Body of pancreas (tissue), 4 donors: ENCODE measurements at regions not wholly inside any gene's neighbourhood (a gene's known extent, or its start where the extent isn't known, plus 50 kb on each side); places are given as distances from the start of the nearest gene placed in this dataset.

Experiments
- POLR2A ChIP-seq, 3 donors: fragments of 450-650 bp; IDR thresholded peaks; one replicate each; pipeline ENCODE4 v1.6.1; 2016; ENCODE audit warnings: antibody characterized with exemption in 3 of 3, mild to moderate bottlenecking in 2 of 3
- TF ChIP-seq, protein P1 (sequence below), 7 experiments: fragments of 450-650 bp in 4 of 7; fragments of 200-600 bp in 3 of 7; sonication (generic) in 3 of 7; IDR thresholded peaks; one replicate each; pipeline ENCODE4 v1.5.1; 2016 to 2019; ENCODE audit warnings: antibody characterized with exemption in 7 of 7

DNA sequence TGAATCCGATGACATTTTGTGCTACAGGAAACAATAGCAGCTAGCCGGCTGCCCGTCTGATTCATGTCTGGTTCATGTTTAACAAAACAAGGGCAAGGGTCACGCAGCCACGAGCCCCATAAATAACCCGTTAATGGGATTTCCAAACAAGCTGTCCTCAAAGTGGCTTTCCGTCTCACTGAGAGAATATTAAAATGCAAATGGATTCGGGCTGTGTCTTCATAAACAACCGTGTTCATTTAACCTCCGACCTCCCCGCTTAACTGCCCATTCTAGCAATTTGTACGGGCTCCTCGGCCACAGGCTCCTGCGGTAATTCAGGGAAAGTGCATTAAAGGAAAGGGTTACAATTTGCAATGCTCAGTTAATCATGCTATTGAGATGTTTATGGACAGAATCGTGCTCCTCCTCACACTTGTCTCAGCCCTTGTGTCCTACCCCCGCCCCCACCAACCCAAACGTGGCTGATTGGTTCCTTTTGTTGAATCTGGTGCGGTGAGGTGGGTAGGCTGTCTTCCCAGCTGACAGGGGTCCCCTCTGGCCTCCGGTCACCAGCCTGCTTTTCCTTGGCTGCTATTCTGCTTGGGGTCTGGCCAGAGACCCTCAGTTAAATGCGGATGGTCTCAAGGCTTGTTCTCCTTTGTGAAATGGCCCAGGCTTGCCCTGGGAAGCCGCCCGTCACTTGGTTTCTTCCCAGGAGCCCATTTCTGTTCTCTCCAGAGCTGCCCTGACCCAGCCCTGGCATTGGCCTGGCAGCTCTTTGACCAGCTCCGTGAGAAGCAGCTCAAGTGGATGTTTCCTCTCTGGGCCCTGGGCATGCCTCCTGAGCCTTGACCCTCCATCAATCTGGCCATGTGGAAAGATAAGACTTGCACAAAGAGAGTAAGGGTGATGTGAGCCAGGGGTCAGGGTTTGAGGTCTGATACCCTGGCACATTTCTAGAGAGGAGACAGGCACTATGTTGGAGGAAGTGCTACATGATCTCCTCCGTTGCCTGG lies 200.7 kb upstream of the POU3F1 start:
- TF ChIP-seq, protein P1, sequence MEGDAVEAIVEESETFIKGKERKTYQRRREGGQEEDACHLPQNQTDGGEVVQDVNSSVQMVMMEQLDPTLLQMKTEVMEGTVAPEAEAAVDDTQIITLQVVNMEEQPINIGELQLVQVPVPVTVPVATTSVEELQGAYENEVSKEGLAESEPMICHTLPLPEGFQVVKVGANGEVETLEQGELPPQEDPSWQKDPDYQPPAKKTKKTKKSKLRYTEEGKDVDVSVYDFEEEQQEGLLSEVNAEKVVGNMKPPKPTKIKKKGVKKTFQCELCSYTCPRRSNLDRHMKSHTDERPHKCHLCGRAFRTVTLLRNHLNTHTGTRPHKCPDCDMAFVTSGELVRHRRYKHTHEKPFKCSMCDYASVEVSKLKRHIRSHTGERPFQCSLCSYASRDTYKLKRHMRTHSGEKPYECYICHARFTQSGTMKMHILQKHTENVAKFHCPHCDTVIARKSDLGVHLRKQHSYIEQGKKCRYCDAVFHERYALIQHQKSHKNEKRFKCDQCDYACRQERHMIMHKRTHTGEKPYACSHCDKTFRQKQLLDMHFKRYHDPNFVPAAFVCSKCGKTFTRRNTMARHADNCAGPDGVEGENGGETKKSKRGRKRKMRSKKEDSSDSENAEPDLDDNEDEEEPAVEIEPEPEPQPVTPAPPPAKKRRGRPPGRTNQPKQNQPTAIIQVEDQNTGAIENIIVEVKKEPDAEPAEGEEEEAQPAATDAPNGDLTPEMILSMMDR (IDR thresholded peaks at IDR 0.05), result no peak
- TF ChIP-seq POLR2A (IDR thresholded peaks at IDR 0.05), result no peak
